ENCODE measurements at regions not wholly inside any gene's neighbourhood (a gene's known extent, or its start where the extent isn't known, plus 50 kb on each side); places are given as distances from the start of the nearest gene placed in this dataset.

- no peak for DNase-seq (ENCODE audit: low read depth)
These were observed 259.1 kb upstream of the XYLT1 start for GRCh38 chr16:17729820-17730219.

GRCh38 chr16:17728196-17728595 lies 257.4 kb upstream of the XYLT1 start:
- TF ChIP-seq CTCF (IDR thresholded peaks at IDR 0.05; ENCODE audit: insufficient read depth, low read length, poor library complexity, severe bottlenecking), result no peak
- Histone ChIP-seq H3K4me3 (ENCODE audit: low read depth, low read length) (no peak overlapping the region), H3K27me3 (ENCODE audit: control insufficient read depth, insufficient read depth, low read length) (no peaks in the 10 kb centered on the region), H3K36me3 (ENCODE audit: control insufficient read depth, insufficient read depth, low read length) (no peaks in the 10 kb centered on the region)
- DNase-seq (ENCODE audit: low read depth), result no peak

More at GRCh38 chr16:17729820-17730219, 259.1 kb upstream of the XYLT1 start:
- no peak for TF ChIP-seq CTCF (IDR thresholded peaks at IDR 0.05; ENCODE audit: insufficient read depth, low read length, poor library complexity, severe bottlenecking)
- Histone ChIP-seq H3K27me3 (ENCODE audit: control insufficient read depth, insufficient read depth, low read length) (no peaks in the 10 kb centered on the region), H3K4me3 (ENCODE audit: low read depth, low read length) (no peak overlapping the region), H3K36me3 (ENCODE audit: control insufficient read depth, insufficient read depth, low read length) (no peaks in the 10 kb centered on the region)

- TF ChIP-seq CTCF (IDR thresholded peaks at IDR 0.05; ENCODE audit: insufficient read depth, low read length, poor library complexity, severe bottlenecking), result no peak
- no peak overlapping the region for H3K4me3 ChIP-seq (ENCODE audit: low read depth, low read length)
- H3K36me3 ChIP-seq (ENCODE audit: control insufficient read depth, insufficient read depth, low read length), result no peaks in the 10 kb centered on the region
- no peaks in the 10 kb centered on the region for H3K27me3 ChIP-seq (ENCODE audit: control insufficient read depth, insufficient read depth, low read length)
- no peak for DNase-seq (ENCODE audit: low read depth)
These were observed 253.6 kb upstream of the XYLT1 start for GRCh38 chr16:17724242-17724898.

- TF ChIP-seq CTCF (IDR thresholded peaks at IDR 0.05; ENCODE audit: insufficient read depth, low read length, poor library complexity, severe bottlenecking), result no peak
- Histone ChIP-seq H3K27me3 (ENCODE audit: control insufficient read depth, insufficient read depth, low read length) (no peaks in the 10 kb centered on the region), H3K36me3 (ENCODE audit: control insufficient read depth, insufficient read depth, low read length) (no peaks in the 10 kb centered on the region), H3K4me3 (ENCODE audit: low read depth, low read length) (no peak overlapping the region)
- no peak for DNase-seq (ENCODE audit: low read depth)
These were observed 252.9 kb upstream of the XYLT1 start for GRCh38 chr16:17723531-17724134.

- no peak for TF ChIP-seq CTCF (IDR thresholded peaks at IDR 0.05; ENCODE audit: insufficient read depth, low read length, poor library complexity, severe bottlenecking)
- Histone ChIP-seq H3K36me3 (ENCODE audit: control insufficient read depth, insufficient read depth, low read length) (no peaks in the 10 kb centered on the region), H3K4me3 (ENCODE audit: low read depth, low read length) (no peak overlapping the region), H3K27me3 (ENCODE audit: control insufficient read depth, insufficient read depth, low read length) (no peaks in the 10 kb centered on the region)
- DNase-seq (ENCODE audit: low read depth), result no peak
These were observed 247.7 kb upstream of the XYLT1 start for GRCh38 chr16:17718495-17718894.

- Histone ChIP-seq H3K4me3 (ENCODE audit: low read depth, low read length) (no peak overlapping the region), H3K36me3 (ENCODE audit: control insufficient read depth, insufficient read depth, low read length) (no peaks in the 10 kb centered on the region), H3K27me3 (ENCODE audit: control insufficient read depth, insufficient read depth, low read length) (no peaks in the 10 kb centered on the region)
- TF ChIP-seq CTCF (IDR thresholded peaks at IDR 0.05; ENCODE audit: insufficient read depth, low read length, poor library complexity, severe bottlenecking), result no peak
- DNase-seq (ENCODE audit: low read depth), result no peak
These were observed 235.1 kb upstream of the XYLT1 start for GRCh38 chr16:17705847-17706246.
